ENCODE measurements at regions not wholly inside any gene's neighbourhood (a gene's known extent, or its start where the extent isn't known, plus 50 kb on each side); places are given as distances from the start of the nearest gene placed in this dataset.
A peak's percentile ranks its signal among the peaks of the same experiment; 100 is the strongest.

GRCh38 chr18:37701967-37702366, 136.4 kb upstream of the CELF4 start:
- H3K36me3 ChIP-seq (ENCODE audit: control insufficient read depth in 1 of 2, insufficient read depth in 2 of 2, low read depth in 1 of 2, low read length in 2 of 2), result no peaks in the 10 kb centered on the region
- H4K8ac ChIP-seq (ENCODE audit: low read length), result no peak overlapping the region
- H2BK5ac ChIP-seq (ENCODE audit: low read depth, low read length, poor library complexity, severe bottlenecking), result no peak overlapping the region
- H2AK5ac ChIP-seq (ENCODE audit: low read length, severe bottlenecking), result no peak overlapping the region
- no peak overlapping the region for H3K27ac ChIP-seq (ENCODE audit: low read length, poor library complexity, severe bottlenecking)
- H3K9me3 ChIP-seq (ENCODE audit: control insufficient read depth, low read length), result no peaks in the 10 kb centered on the region
- H3K23ac ChIP-seq (ENCODE audit: low read length in 2 of 2), result no peak overlapping the region
- no peak overlapping the region for H3K4me3 ChIP-seq (ENCODE audit: insufficient read depth in 1 of 2, low read depth in 1 of 2, low read length in 2 of 2)
- H2BK15ac ChIP-seq (ENCODE audit: low read depth, poor library complexity, severe bottlenecking), result no peak overlapping the region
- no peak overlapping the region for H3K4ac ChIP-seq (ENCODE audit: low read depth in 1 of 2, low read length in 2 of 2)
- H3K18ac ChIP-seq (ENCODE audit: low read depth in 1 of 2, low read length in 2 of 2), result no peak overlapping the region
- no peak overlapping the region for H3K9ac ChIP-seq (ENCODE audit: low read length)
- no peaks in the 10 kb centered on the region for H3K79me1 ChIP-seq (replicated peaks; ENCODE audit: low read length, poor library complexity, severe bottlenecking)
- no peak overlapping the region for H3K14ac ChIP-seq (ENCODE audit: low read length in 2 of 2)
- 33% methylated on average over 1 of the region's 3 CpGs for WGBS
- no peak overlapping the region for H4K91ac ChIP-seq (ENCODE audit: low read length)
- no peak overlapping the region for H2BK12ac ChIP-seq (ENCODE audit: low read length in 2 of 2)
- no peak overlapping the region for H2BK120ac ChIP-seq (ENCODE audit: low read depth, low read length)
- no peak overlapping the region for H2AFZ ChIP-seq (ENCODE audit: low read depth, low read length)
- peaks cover 0 to 2% of the 10 kb centered on the region in 2 experiments for H3K27me3 ChIP-seq (ENCODE audit: control insufficient read depth in 1 of 2, insufficient read depth in 1 of 2, low read length in 2 of 2)
- no peaks in the 10 kb centered on the region for H3K4me1 ChIP-seq (ENCODE audit: control insufficient read depth, insufficient read depth, low read depth, low read length)
- no peak overlapping the region for H3K4me2 ChIP-seq (ENCODE audit: low read length, poor library complexity, severe bottlenecking)
- DNase-seq, result no peak

GRCh38 chr18:37698508-37699040, 133.0 kb upstream of the CELF4 start:
- Histone ChIP-seq H2AK5ac (ENCODE audit: low read length, severe bottlenecking) (no peak overlapping the region), H3K14ac (ENCODE audit: low read length in 2 of 2) (no peak overlapping the region), H3K79me1 (replicated peaks; ENCODE audit: low read length, poor library complexity, severe bottlenecking) (no peaks in the 10 kb centered on the region), H3K18ac (ENCODE audit: low read depth in 1 of 2, low read length in 2 of 2) (no peak overlapping the region), H4K91ac (ENCODE audit: low read length) (no peak overlapping the region), H3K4ac (ENCODE audit: low read depth in 1 of 2, low read length in 2 of 2) (no peak overlapping the region), H3K9ac (ENCODE audit: low read length) (no peak overlapping the region), H2BK12ac (ENCODE audit: low read length in 2 of 2) (no peak overlapping the region), H3K27ac (ENCODE audit: low read length, poor library complexity, severe bottlenecking) (no peak overlapping the region), H3K4me3 (ENCODE audit: insufficient read depth in 1 of 2, low read depth in 1 of 2, low read length in 2 of 2) (no peak overlapping the region), H3K4me2 (ENCODE audit: low read length, poor library complexity, severe bottlenecking) (no peak overlapping the region), H3K9me3 (ENCODE audit: control insufficient read depth, low read length) (no peaks in the 10 kb centered on the region), H3K36me3 (ENCODE audit: control insufficient read depth in 1 of 2, insufficient read depth in 2 of 2, low read depth in 1 of 2, low read length in 2 of 2) (no peaks in the 10 kb centered on the region), H2AFZ (ENCODE audit: low read depth, low read length) (no peak overlapping the region), H2BK120ac (ENCODE audit: low read depth, low read length) (no peak overlapping the region), H2BK15ac (ENCODE audit: low read depth, poor library complexity, severe bottlenecking) (no peak overlapping the region), H3K23ac (ENCODE audit: low read length in 2 of 2) (no peak overlapping the region), H3K27me3 (ENCODE audit: control insufficient read depth in 1 of 2, insufficient read depth in 1 of 2, low read length in 2 of 2) (peaks cover 0 to 2% of the 10 kb centered on the region in 2 experiments), H3K4me1 (ENCODE audit: control insufficient read depth, insufficient read depth, low read depth, low read length) (no peaks in the 10 kb centered on the region), H4K8ac (ENCODE audit: low read length) (no peak overlapping the region), H2BK5ac (ENCODE audit: low read depth, low read length, poor library complexity, severe bottlenecking) (no peak overlapping the region)
- 26% methylated on average over 3 of the region's 3 CpGs for WGBS
- no peak for DNase-seq

- no peak overlapping the region for H3K4ac ChIP-seq (ENCODE audit: low read depth in 1 of 2, low read length in 2 of 2)
- no peak overlapping the region for H2BK5ac ChIP-seq (ENCODE audit: low read depth, low read length, poor library complexity, severe bottlenecking)
- no peak overlapping the region for H3K23ac ChIP-seq (ENCODE audit: low read length in 2 of 2)
- no peak overlapping the region for H3K27ac ChIP-seq (ENCODE audit: low read length, poor library complexity, severe bottlenecking)
- no peak overlapping the region for H4K91ac ChIP-seq (ENCODE audit: low read length)
- H3K79me1 ChIP-seq (replicated peaks; ENCODE audit: low read length, poor library complexity, severe bottlenecking), result no peaks in the 10 kb centered on the region
- 0% methylated on average over 1 of the region's 4 CpGs for WGBS
- H2BK120ac ChIP-seq (ENCODE audit: low read depth, low read length), result no peak overlapping the region
- no peak overlapping the region for H3K14ac ChIP-seq (ENCODE audit: low read length in 2 of 2)
- H3K27me3 ChIP-seq (ENCODE audit: control insufficient read depth in 1 of 2, insufficient read depth in 1 of 2, low read length in 2 of 2), result peaks cover 0 to 2% of the 10 kb centered on the region in 2 experiments
- no peak overlapping the region for H3K4me3 ChIP-seq (ENCODE audit: insufficient read depth in 1 of 2, low read depth in 1 of 2, low read length in 2 of 2)
- H4K8ac ChIP-seq (ENCODE audit: low read length), result no peak overlapping the region
- no peak overlapping the region for H3K9ac ChIP-seq (ENCODE audit: low read length)
- H3K4me2 ChIP-seq (ENCODE audit: low read length, poor library complexity, severe bottlenecking), result no peak overlapping the region
- no peaks in the 10 kb centered on the region for H3K36me3 ChIP-seq (ENCODE audit: control insufficient read depth in 1 of 2, insufficient read depth in 2 of 2, low read depth in 1 of 2, low read length in 2 of 2)
- no peaks in the 10 kb centered on the region for H3K4me1 ChIP-seq (ENCODE audit: control insufficient read depth, insufficient read depth, low read depth, low read length)
- no peak overlapping the region for H2AFZ ChIP-seq (ENCODE audit: low read depth, low read length)
- H2AK5ac ChIP-seq (ENCODE audit: low read length, severe bottlenecking), result no peak overlapping the region
- no peak overlapping the region for H2BK15ac ChIP-seq (ENCODE audit: low read depth, poor library complexity, severe bottlenecking)
- H3K9me3 ChIP-seq (ENCODE audit: control insufficient read depth, low read length), result no peaks in the 10 kb centered on the region
- no peak overlapping the region for H2BK12ac ChIP-seq (ENCODE audit: low read length in 2 of 2)
- no peak overlapping the region for H3K18ac ChIP-seq (ENCODE audit: low read depth in 1 of 2, low read length in 2 of 2)
- DNase-seq, result no peak
Observed at GRCh38 chr18:37694516-37694915, 128.9 kb upstream of the CELF4 start.

GRCh38 chr18:37691162-37691561, 125.6 kb upstream of the CELF4 start:
- Histone ChIP-seq H3K9me3 (ENCODE audit: control insufficient read depth, low read length) (no peaks in the 10 kb centered on the region), H4K8ac (ENCODE audit: low read length) (no peak overlapping the region), H3K23ac (ENCODE audit: low read length in 2 of 2) (no peak overlapping the region), H3K18ac (ENCODE audit: low read depth in 1 of 2, low read length in 2 of 2) (no peak overlapping the region), H3K36me3 (ENCODE audit: control insufficient read depth in 1 of 2, insufficient read depth in 2 of 2, low read depth in 1 of 2, low read length in 2 of 2) (no peaks in the 10 kb centered on the region), H3K27ac (ENCODE audit: low read length, poor library complexity, severe bottlenecking) (no peak overlapping the region), H3K4me1 (ENCODE audit: control insufficient read depth, insufficient read depth, low read depth, low read length) (no peaks in the 10 kb centered on the region), H3K14ac (ENCODE audit: low read length in 2 of 2) (no peak overlapping the region), H2BK120ac (ENCODE audit: low read depth, low read length) (no peak overlapping the region), H3K4me2 (ENCODE audit: low read length, poor library complexity, severe bottlenecking) (no peak overlapping the region), H4K91ac (ENCODE audit: low read length) (no peak overlapping the region), H3K27me3 (ENCODE audit: control insufficient read depth in 1 of 2, insufficient read depth in 1 of 2, low read length in 2 of 2) (no peaks in the 10 kb centered on the region), H2AFZ (ENCODE audit: low read depth, low read length) (no peak overlapping the region), H3K4ac (ENCODE audit: low read depth in 1 of 2, low read length in 2 of 2) (no peak overlapping the region), H2BK15ac (ENCODE audit: low read depth, poor library complexity, severe bottlenecking) (no peak overlapping the region), H2BK5ac (ENCODE audit: low read depth, low read length, poor library complexity, severe bottlenecking) (peak overlapping the region; percentile 12), H3K9ac (ENCODE audit: low read length) (no peak overlapping the region), H3K4me3 (ENCODE audit: insufficient read depth in 1 of 2, low read depth in 1 of 2, low read length in 2 of 2) (no peak overlapping the region), H2AK5ac (ENCODE audit: low read length, severe bottlenecking) (no peak overlapping the region), H3K79me1 (replicated peaks; ENCODE audit: low read length, poor library complexity, severe bottlenecking) (no peaks in the 10 kb centered on the region), H2BK12ac (ENCODE audit: low read length in 2 of 2) (no peak overlapping the region)
- no peak for DNase-seq
- WGBS, result 100% methylated on average over 1 of the region's 1 CpG
